HCT116 (cell line): ENCODE measurements at regions not wholly inside any gene's neighbourhood (a gene's known extent, or its start where the extent isn't known, plus 50 kb on each side); places are given as distances from the start of the nearest gene placed in this dataset.
"Not testable (repeated sequence)": the region's sequence is repeated elsewhere in the genome, so short reads cannot be mapped to it uniquely, and the experiment has no call there.

Experiments used
- ATAC-seq: fragments of 200-7000 bp; cut with Tn5 transposase; 2 replicates; pipeline ENCODE4 v1.9.1; 2020; ENCODE audit warnings: mild to moderate bottlenecking, moderate library complexity
- BruUV-seq: library from RNA; stranded (reverse); fragments of 400-500 nt; replicated peaks from 2 replicates; lab custom pipeline; 2021; lab: Mats Ljungman, UMichigan
- CTCF ChIA-PET: fragments of 300-600 bp; sonication (Branson Sonifier 250); formaldehyde crosslinking; loops from one replicate; lab custom pipeline; 2021; ENCODE audit warnings: antibody characterized with exemption; lab: Charles Lee
- POLR2A ChIA-PET: fragments of 300-600, 350-600 bp; sonication (Branson Sonifier 250); formaldehyde crosslinking; loops from one replicate; lab custom pipeline; 2021; ENCODE audit warnings: antibody characterized with exemption; lab: Charles Lee
- RAD21 ChIA-PET, 2 experiments: fragments of 300-600 bp; sonication (Branson Sonifier 250); formaldehyde crosslinking; loops; one replicate each; lab custom pipeline; 2023; ENCODE audit warnings: low total read pairs in 2 of 2; ENCODE audit not compliant: uncharacterized antibody in 2 of 2, unreplicated experiment in 2 of 2, low non-redundant PET in 1 of 2; lab: Charles Lee
- DNase-seq: peaks from one replicate; pipeline ENCODE4 v3.0.0-alpha.2; 2010; ENCODE audit warnings: low read depth, low spot score
- H2AFZ ChIP-seq: fragments of 200-600 bp; shearing (Covaris generic), sonication (generic); 2 replicates; pipeline ENCODE4 v1.6.1; 2017; ENCODE audit warnings: low read depth, mixed run types, mixed read lengths, antibody characterized with exemption, low read length; ENCODE audit not compliant: poor library complexity, severe bottlenecking
- H3K27ac ChIP-seq: 2 replicates; pipeline ENCODE4 v1.5.1; 2012; ENCODE audit warnings: low read depth, low read length
- H3K27me3 ChIP-seq: fragments of 200-600 bp; sonication (generic); 2 replicates; pipeline ENCODE4 v1.6.1; 2016; ENCODE audit warnings: mixed run types, low read length, mixed read lengths; ENCODE audit not compliant: insufficient read depth
- H3K36me3 ChIP-seq, 2 experiments: fragments of 200-500 bp in 1 of 2; fragments of 200-600 bp in 1 of 2; sonication (Bioruptor generic) in 1 of 2; sonication (generic) in 1 of 2; 2 replicates each; pipeline versions ENCODE4 v1.5.1 to v1.6.1; 2014 to 2016; ENCODE audit warnings: low read length in 2 of 2, inconsistent platforms in 1 of 2, mixed read lengths in 1 of 2, mixed run types in 1 of 2; ENCODE audit not compliant: insufficient read depth in 2 of 2, control insufficient read depth in 1 of 2
- H3K4me1 ChIP-seq, 2 experiments: fragments of 200-600 bp in 1 of 2; sonication (generic) in 1 of 2; 2 replicates each; pipeline versions ENCODE4 v1.5.1 to v1.6.1; 2012 to 2017; ENCODE audit warnings: low read length in 2 of 2, inconsistent platforms in 1 of 2, mild to moderate bottlenecking in 1 of 2, mixed read lengths in 1 of 2, mixed run types in 1 of 2, moderate library complexity in 1 of 2; ENCODE audit not compliant: insufficient read depth in 2 of 2, control insufficient read depth in 1 of 2
- H3K4me2 ChIP-seq: fragments of 200-600 bp; sonication (generic); 2 replicates; pipeline ENCODE4 v1.6.1; 2017; ENCODE audit warnings: mixed run types, low read length, mixed read lengths
- H3K4me3 ChIP-seq, 2 experiments: fragments of 200-600 bp in 1 of 2; sonication (generic) in 1 of 2; replicated peaks in 1 of 2; 2 replicates each; pipeline ENCODE4 v1.5.1; 2011 to 2016; ENCODE audit warnings: low read length in 2 of 2, control low read depth in 1 of 2, low read depth in 1 of 2, mild to moderate bottlenecking in 1 of 2, mixed read lengths in 1 of 2, mixed run types in 1 of 2
- H3K79me2 ChIP-seq: fragments of 200-600 bp; sonication (generic); 2 replicates; pipeline ENCODE4 v1.6.1; 2017; ENCODE audit warnings: mild to moderate bottlenecking, mixed run types, low read length, moderate library complexity, mixed read lengths; ENCODE audit not compliant: insufficient read depth
- H3K9ac ChIP-seq: fragments of 200-600 bp; sonication (generic); 2 replicates; pipeline ENCODE4 v1.6.1; 2016; ENCODE audit warnings: low read length, mixed read lengths
- H3K9me2 ChIP-seq: fragments of 200-600 bp; sonication (generic), shearing (Covaris generic); 2 replicates; pipeline ENCODE4 v1.6.1; 2017; ENCODE audit warnings: mixed run types, mild to moderate bottlenecking, moderate library complexity; ENCODE audit not compliant: insufficient read depth
- H3K9me3 ChIP-seq, 2 experiments: fragments of 200-500 bp in 1 of 2; fragments of 200-600 bp in 1 of 2; sonication (Bioruptor generic) in 1 of 2; sonication (generic) in 1 of 2; 2 replicates each; pipeline ENCODE4 v1.6.1; 2014 to 2017; ENCODE audit warnings: low read length in 2 of 2, mixed read lengths in 2 of 2, inconsistent platforms in 1 of 2, low read depth in 1 of 2, mild to moderate bottlenecking in 1 of 2, mixed run types in 1 of 2, moderate library complexity in 1 of 2; ENCODE audit not compliant: control insufficient read depth in 1 of 2, insufficient read depth in 1 of 2
- H4K20me1 ChIP-seq: fragments of 200-600 bp; sonication (generic), shearing (Covaris generic); 2 replicates; pipeline ENCODE4 v1.6.1; 2017; ENCODE audit warnings: mixed run types, mild to moderate bottlenecking, moderate library complexity; ENCODE audit not compliant: insufficient read depth
- CBX3 ChIP-seq: IDR thresholded peaks from 2 replicates; pipeline ENCODE4 v1.6.1; 2012; ENCODE audit warnings: low read depth
- ELF1 ChIP-seq: IDR thresholded peaks from 2 replicates; pipeline ENCODE4 v1.6.1; 2012; ENCODE audit warnings: low read depth, borderline replicate concordance
- EZH2phosphoT487 ChIP-seq: fragments of 200-600 bp; IDR thresholded peaks from 2 replicates; pipeline ENCODE4 v1.6.1; 2018; ENCODE audit warnings: antibody characterized with exemption, borderline replicate concordance
- POLR2A ChIP-seq: IDR thresholded peaks from 2 replicates; pipeline ENCODE4 v1.7.0; 2011; ENCODE audit warnings: borderline replicate concordance; ENCODE audit not compliant: insufficient read depth, insufficient read length; ENCODE audit errors: extremely low read depth
- TCF7L2 ChIP-seq: IDR thresholded peaks from 2 replicates; pipeline ENCODE4 v1.7.0; 2011; ENCODE audit warnings: borderline replicate concordance, inconsistent platforms; ENCODE audit not compliant: insufficient read depth, insufficient read length; ENCODE audit errors: extremely low read depth
- ZNF274 ChIP-seq: fragments of 200-500 bp; sonication (Bioruptor generic); IDR thresholded peaks from 2 replicates; pipeline ENCODE4 v1.6.1; 2014; ENCODE audit warnings: mild to moderate bottlenecking, low read depth, low read length, inconsistent platforms
- intact Hi-C: fragments of 100-400 bp; cut with micrococcal nuclease; formaldehyde crosslinking; loops from 2 replicates; pipeline ENCODE4 v1.10.0; 2022
- TF ChIP-seq, protein P1 (sequence below): IDR thresholded peaks from 2 replicates; pipeline ENCODE4 v1.6.1; 2011; ENCODE audit warnings: mild to moderate bottlenecking, low read length, moderate library complexity; ENCODE audit not compliant: insufficient replicate concordance; ENCODE audit errors: extremely low read depth
- TF ChIP-seq, protein P2 (sequence below): IDR thresholded peaks from 2 replicates; pipeline ENCODE4 v1.6.1; 2012
- TF ChIP-seq, protein P3 (sequence below), 3 experiments: fragments of 200-600 bp in 1 of 3; sonication (generic) in 1 of 3; IDR thresholded peaks in 2 of 3; conservative IDR thresholded peaks in 1 of 3; 2 replicates each; pipeline ENCODE4 v1.5.1; 2012 to 2017; ENCODE audit warnings: low read depth in 2 of 3, low read length in 2 of 3, antibody characterized with exemption in 1 of 3, borderline replicate concordance in 1 of 3, control low read depth in 1 of 3, mild to moderate bottlenecking in 1 of 3, mixed read lengths in 1 of 3, mixed run types in 1 of 3, moderate library complexity in 1 of 3; ENCODE audit not compliant: insufficient read depth in 1 of 3

DNA sequence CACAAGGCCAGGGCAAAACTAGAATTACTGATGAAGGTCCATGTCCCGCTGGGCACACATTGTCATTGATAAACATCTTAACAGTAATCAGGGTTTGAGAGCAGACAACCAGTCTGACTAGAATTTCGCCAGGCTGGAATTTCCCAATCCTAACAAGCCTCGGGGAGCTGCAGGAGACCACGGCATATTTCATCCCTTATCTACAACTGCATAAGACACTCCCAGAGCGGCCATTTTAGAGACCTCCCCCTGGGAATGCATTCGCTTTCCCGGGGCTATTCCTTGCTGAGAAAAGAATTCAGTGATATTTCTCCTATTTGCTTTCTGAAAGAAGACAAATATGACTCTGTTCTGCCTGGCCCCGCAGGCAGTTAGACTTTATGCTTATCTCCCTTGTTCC, 611.3 kb upstream of the FAM98A start:
- H3K4me3 ChIP-seq, H3K79me2 ChIP-seq, H3K27me3 ChIP-seq, H3K27ac ChIP-seq, H3K4me2 ChIP-seq, RAD21 ChIA-PET, intact Hi-C loops, H3K9me2 ChIP-seq, POLR2A ChIA-PET, H4K20me1 ChIP-seq, CTCF ChIA-PET, H3K36me3 ChIP-seq, H3K9ac ChIP-seq, DNase-seq, H3K4me1 ChIP-seq, H2AFZ ChIP-seq, ATAC-seq, BruUV-seq: not testable (repeated sequence)
- peaks cover 3 to 11% of the 10 kb centered on the region in 2 experiments; a peak in 3 of 4 replicates for H3K9me3 ChIP-seq

DNA sequence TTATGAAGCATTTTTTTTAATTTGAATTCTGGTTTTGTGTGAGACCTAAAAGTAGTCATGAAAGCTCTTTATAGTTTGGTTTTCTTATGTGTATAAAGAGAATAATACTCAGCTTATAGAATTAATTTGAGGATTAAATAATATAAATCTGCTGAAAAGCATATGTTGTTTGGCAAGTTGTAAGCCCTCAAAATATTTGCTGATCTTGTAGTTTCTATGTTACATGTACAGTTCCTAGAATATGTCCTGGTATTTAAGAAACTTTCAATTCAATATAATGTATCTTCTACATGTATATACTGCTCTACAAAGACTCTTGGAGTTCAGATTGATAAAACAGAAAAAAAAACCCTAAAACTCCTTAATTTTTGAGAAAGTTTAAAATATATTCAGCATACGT, 605.5 kb upstream of the FAM98A start:
- Histone ChIP-seq H3K36me3 (no peaks in the 10 kb centered on the region), H3K79me2 (no peaks in the 10 kb centered on the region), H3K9me3 (peaks cover 4 to 12% of the 10 kb centered on the region in 2 experiments; a peak in 2 of 4 replicates), H3K4me3 (no peak overlapping the region), H3K9ac (no peak overlapping the region), H3K27ac (no peak overlapping the region)
- ChIA-PET POLR2A (no interaction called here), CTCF (no interaction called here)
- ATAC-seq, result no peak
- TF ChIP-seq ELF1 (no peak), CBX3 (no peak), TCF7L2 (no peak), EZH2phosphoT487 (no peak), POLR2A (no peak), ZNF274 (no peak)
- TF ChIP-seq, protein P1, sequence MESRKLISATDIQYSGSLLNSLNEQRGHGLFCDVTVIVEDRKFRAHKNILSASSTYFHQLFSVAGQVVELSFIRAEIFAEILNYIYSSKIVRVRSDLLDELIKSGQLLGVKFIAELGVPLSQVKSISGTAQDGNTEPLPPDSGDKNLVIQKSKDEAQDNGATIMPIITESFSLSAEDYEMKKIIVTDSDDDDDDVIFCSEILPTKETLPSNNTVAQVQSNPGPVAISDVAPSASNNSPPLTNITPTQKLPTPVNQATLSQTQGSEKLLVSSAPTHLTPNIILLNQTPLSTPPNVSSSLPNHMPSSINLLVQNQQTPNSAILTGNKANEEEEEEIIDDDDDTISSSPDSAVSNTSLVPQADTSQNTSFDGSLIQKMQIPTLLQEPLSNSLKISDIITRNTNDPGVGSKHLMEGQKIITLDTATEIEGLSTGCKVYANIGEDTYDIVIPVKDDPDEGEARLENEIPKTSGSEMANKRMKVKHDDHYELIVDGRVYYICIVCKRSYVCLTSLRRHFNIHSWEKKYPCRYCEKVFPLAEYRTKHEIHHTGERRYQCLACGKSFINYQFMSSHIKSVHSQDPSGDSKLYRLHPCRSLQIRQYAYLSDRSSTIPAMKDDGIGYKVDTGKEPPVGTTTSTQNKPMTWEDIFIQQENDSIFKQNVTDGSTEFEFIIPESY, result no peak
- TF ChIP-seq, protein P2, sequence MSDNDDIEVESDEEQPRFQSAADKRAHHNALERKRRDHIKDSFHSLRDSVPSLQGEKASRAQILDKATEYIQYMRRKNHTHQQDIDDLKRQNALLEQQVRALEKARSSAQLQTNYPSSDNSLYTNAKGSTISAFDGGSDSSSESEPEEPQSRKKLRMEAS, result no peak
- TF ChIP-seq, protein P3, sequence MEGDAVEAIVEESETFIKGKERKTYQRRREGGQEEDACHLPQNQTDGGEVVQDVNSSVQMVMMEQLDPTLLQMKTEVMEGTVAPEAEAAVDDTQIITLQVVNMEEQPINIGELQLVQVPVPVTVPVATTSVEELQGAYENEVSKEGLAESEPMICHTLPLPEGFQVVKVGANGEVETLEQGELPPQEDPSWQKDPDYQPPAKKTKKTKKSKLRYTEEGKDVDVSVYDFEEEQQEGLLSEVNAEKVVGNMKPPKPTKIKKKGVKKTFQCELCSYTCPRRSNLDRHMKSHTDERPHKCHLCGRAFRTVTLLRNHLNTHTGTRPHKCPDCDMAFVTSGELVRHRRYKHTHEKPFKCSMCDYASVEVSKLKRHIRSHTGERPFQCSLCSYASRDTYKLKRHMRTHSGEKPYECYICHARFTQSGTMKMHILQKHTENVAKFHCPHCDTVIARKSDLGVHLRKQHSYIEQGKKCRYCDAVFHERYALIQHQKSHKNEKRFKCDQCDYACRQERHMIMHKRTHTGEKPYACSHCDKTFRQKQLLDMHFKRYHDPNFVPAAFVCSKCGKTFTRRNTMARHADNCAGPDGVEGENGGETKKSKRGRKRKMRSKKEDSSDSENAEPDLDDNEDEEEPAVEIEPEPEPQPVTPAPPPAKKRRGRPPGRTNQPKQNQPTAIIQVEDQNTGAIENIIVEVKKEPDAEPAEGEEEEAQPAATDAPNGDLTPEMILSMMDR (IDR thresholded peaks at IDR 0.05 in 2 of 3, conservative IDR thresholded peaks at IDR 0.05 in 1 of 3; ENCODE audit: borderline replicate concordance in 1 of 3, insufficient read depth in 1 of 3, low read depth in 2 of 3, low read length in 2 of 3), result no peak
- TF ChIP-seq, all 23 proteins: peak for 0
- DNase-seq, result no peak
- Histone ChIP-seq H3K4me1 (no peaks in the 10 kb centered on the region), H3K4me2 (no peak overlapping the region), H3K9me2 (no peaks in the 10 kb centered on the region), H2AFZ (no peak overlapping the region), H3K27me3 (no peaks in the 10 kb centered on the region), H4K20me1 (no peaks in the 10 kb centered on the region)
- intact Hi-C loops, result no loop called here
- no TSS peak for BruUV-seq
- RAD21 ChIA-PET, result no interaction called here
